Stimulated activated CD4-positive, alpha-beta T cell treated with anti-CD3 and anti-CD28 coated beads, TNF-alpha, amount 100 ng/mL, for 48 hours (primary cell): ENCODE measurements at regions not wholly inside any gene's neighbourhood (a gene's known extent, or its start where the extent isn't known, plus 50 kb on each side); places are given as distances from the start of the nearest gene placed in this dataset.
"Not testable (repeated sequence)": the region's sequence is repeated elsewhere in the genome, so short reads cannot be mapped to it uniquely, and the experiment has no call there.

Experiments
- DNase-seq, 3 donors: peaks; one replicate each; pipeline ENCODE4 v3.0.0-alpha.2; 2020; ENCODE audit warnings: low read depth in 3 of 3

- not testable (repeated sequence) for DNase-seq
These were observed 749.1 kb upstream of the DEFB115 start for GRCh38 chr20:30508382-30508781.

- DNase-seq, result no peak
These were observed 746.0 kb upstream of the DEFB115 start for GRCh38 chr20:30511322-30512030.

- DNase-seq, result no peak
These were observed 744.3 kb upstream of the DEFB115 start for GRCh38 chr20:30513050-30513628.

- DNase-seq, result not testable (repeated sequence)
These were observed 741.5 kb upstream of the DEFB115 start for GRCh38 chr20:30515915-30516314.

GRCh38 chr20:30518906-30519305, 738.6 kb upstream of the DEFB115 start:
- DNase-seq, result not testable (repeated sequence)

- DNase-seq, result not testable (repeated sequence)
These were observed 735.6 kb upstream of the DEFB115 start for GRCh38 chr20:30521686-30522415.

GRCh38 chr20:30524155-30524554, 733.3 kb upstream of the DEFB115 start:
- DNase-seq, result not testable (repeated sequence)

- DNase-seq, result not testable (repeated sequence)
These were observed 732.7 kb upstream of the DEFB115 start for GRCh38 chr20:30524761-30525160.

GRCh38 chr20:30533653-30534052, 723.8 kb upstream of the DEFB115 start:
- not testable (repeated sequence) for DNase-seq

- not testable (repeated sequence) for DNase-seq
These were observed 720.0 kb upstream of the DEFB115 start for GRCh38 chr20:30537459-30537858.

GRCh38 chr20:30540330-30541069, 717.0 kb upstream of the DEFB115 start:
- DNase-seq, result not testable (repeated sequence)

GRCh38 chr20:30551236-30551635, 706.2 kb upstream of the DEFB115 start:
- not testable (repeated sequence) for DNase-seq

GRCh38 chr20:30556797-30557196, 700.7 kb upstream of the DEFB115 start:
- not testable (repeated sequence) for DNase-seq

GRCh38 chr20:30565086-30565485, 692.4 kb upstream of the DEFB115 start:
- not testable (repeated sequence) for DNase-seq

- DNase-seq, result not testable (repeated sequence)
These were observed 687.6 kb upstream of the DEFB115 start for GRCh38 chr20:30569867-30570266.

GRCh38 chr20:30570622-30571021, 686.8 kb upstream of the DEFB115 start:
- DNase-seq, result not testable (repeated sequence)

- DNase-seq, result not testable (repeated sequence)
These were observed 683.1 kb upstream of the DEFB115 start for GRCh38 chr20:30574337-30574736.

GRCh38 chr20:30579069-30579468, 678.4 kb upstream of the DEFB115 start:
- not testable (repeated sequence) for DNase-seq

GRCh38 chr20:30579824-30580438, 677.5 kb upstream of the DEFB115 start:
- not testable (repeated sequence) for DNase-seq

- DNase-seq, result not testable (repeated sequence)
These were observed 675.6 kb upstream of the DEFB115 start for GRCh38 chr20:30581839-30582238.

- not testable (repeated sequence) for DNase-seq
These were observed 673.1 kb upstream of the DEFB115 start for GRCh38 chr20:30584403-30584802.
